Glutamatergic neuron (in vitro differentiated cells): ENCODE measurements at regions not wholly inside any gene's neighbourhood (a gene's known extent, or its start where the extent isn't known, plus 50 kb on each side); places are given as distances from the start of the nearest gene placed in this dataset.

Experiments
- DNase-seq: peaks from one replicate; pipeline ENCODE4 v3.0.0; 2022
- H3K27ac Mint-ChIP-seq: one replicate; pipeline ENCODE4 v1.8.0; 2020; ENCODE audit warnings: mild to moderate bottlenecking, mixed read lengths, inconsistent platforms; ENCODE audit not compliant: unreplicated experiment
- H3K27me3 Mint-ChIP-seq: one replicate; pipeline ENCODE4 v1.8.0; 2020; ENCODE audit warnings: mild to moderate bottlenecking, moderate library complexity, mixed read lengths, inconsistent platforms; ENCODE audit not compliant: unreplicated experiment
- H3K36me3 Mint-ChIP-seq: one replicate; pipeline ENCODE4 v1.8.0; 2020; ENCODE audit warnings: mild to moderate bottlenecking, mixed read lengths, inconsistent platforms; ENCODE audit not compliant: unreplicated experiment
- H3K4me1 Mint-ChIP-seq: one replicate; pipeline ENCODE4 v1.8.0; 2020; ENCODE audit warnings: mild to moderate bottlenecking, low read depth, mixed read lengths, inconsistent platforms; ENCODE audit not compliant: unreplicated experiment
- H3K4me3 Mint-ChIP-seq: one replicate; pipeline ENCODE4 v1.8.0; 2020; ENCODE audit warnings: mild to moderate bottlenecking, mixed read lengths, inconsistent platforms; ENCODE audit not compliant: unreplicated experiment
- H3K9me3 Mint-ChIP-seq: one replicate; pipeline ENCODE4 v1.8.0; 2020; ENCODE audit warnings: mild to moderate bottlenecking, moderate library complexity, mixed read lengths, inconsistent platforms; ENCODE audit not compliant: unreplicated experiment
- CTCF ChIP-seq: fragments of 200-600 bp; sonication (generic); IDR thresholded peaks from one replicate; pipeline ENCODE4 v1.5.0; 2021; ENCODE audit not compliant: partially characterized antibody, unreplicated experiment

DNA sequence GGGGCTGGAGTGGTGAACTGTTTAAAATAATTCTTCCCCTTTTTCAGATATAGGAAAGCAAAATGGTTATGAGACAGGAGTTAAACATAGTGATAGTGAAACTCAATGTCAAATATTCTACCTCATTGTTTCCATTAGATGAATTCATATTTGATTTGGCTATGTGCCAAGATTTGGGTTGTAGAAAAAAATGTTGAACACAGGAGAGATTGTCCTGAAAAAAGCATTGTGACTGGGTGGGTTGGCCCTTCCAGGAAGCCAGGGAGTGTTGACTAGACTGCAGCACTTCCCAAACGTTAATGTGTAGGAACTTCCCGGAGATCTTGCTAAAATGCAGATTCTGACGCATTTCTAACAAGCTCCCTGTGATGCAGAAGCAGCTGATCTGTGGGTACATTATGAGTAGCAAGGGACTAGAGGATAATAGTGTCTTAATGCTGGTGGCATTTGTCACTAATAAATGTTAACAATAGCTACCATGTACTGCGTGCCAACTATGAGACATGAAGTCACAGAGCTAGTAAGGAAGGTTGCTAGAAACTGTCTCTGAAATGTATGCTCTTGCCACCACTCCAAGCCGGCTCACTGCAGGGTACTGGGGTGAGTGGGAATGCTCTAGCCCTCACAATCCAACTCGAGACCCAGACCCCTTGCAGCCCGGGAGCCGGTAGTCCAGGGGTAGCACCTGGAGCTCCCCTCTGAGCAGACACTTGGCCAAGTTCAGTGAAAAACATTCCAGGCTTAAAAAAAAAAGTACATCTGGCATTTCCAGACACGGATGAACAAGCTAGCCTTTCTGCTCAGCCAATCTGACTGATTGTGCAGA, 120.6 kb downstream of the CD47 start:
- Mint-ChIP-seq H3K36me3 (no peaks in the 10 kb centered on the region), H3K27me3 (peaks cover 2% of the 10 kb centered on the region), H3K4me1 (peaks cover 19% of the 10 kb centered on the region), H3K27ac (no peak overlapping the region), H3K9me3 (no peaks in the 10 kb centered on the region), H3K4me3 (no peak overlapping the region)
- DNase-seq, result no peak
- TF ChIP-seq CTCF, result no peak

DNA sequence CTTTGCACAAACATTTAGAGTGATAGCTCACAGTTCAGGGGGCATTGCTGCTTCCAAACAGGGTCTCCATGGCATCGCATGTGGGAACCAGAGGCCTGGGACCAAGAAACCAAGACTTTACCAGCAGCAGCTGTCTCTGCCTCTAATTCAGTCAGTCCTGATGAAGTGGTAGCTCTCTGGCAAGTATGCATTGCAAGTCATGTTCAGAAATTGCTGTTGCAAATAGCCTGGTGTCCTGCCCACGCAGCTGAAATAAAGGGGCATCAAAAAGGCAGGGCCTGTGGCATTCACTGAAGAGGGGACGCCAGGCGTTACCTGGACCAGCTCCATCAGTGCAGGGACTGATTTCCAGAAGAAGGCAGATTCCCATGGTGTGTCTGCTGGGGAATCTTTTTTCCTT, 121.3 kb downstream of the CD47 start:
- Mint-ChIP-seq H3K36me3 (no peaks in the 10 kb centered on the region), H3K4me1 (peaks cover 19% of the 10 kb centered on the region), H3K9me3 (no peaks in the 10 kb centered on the region), H3K4me3 (no peak overlapping the region), H3K27ac (no peak overlapping the region), H3K27me3 (peaks cover 2% of the 10 kb centered on the region)
- DNase-seq, result no peak
- TF ChIP-seq CTCF, result no peak

- no peaks in the 10 kb centered on the region for H3K36me3 Mint-ChIP-seq
- peaks cover 12% of the 10 kb centered on the region for H3K4me1 Mint-ChIP-seq
- H3K4me3 Mint-ChIP-seq, result no peak overlapping the region
- no peak overlapping the region for H3K27ac Mint-ChIP-seq
- no peak for DNase-seq
- peaks cover 4% of the 10 kb centered on the region for H3K27me3 Mint-ChIP-seq
- TF ChIP-seq CTCF, result no peak
- H3K9me3 Mint-ChIP-seq, result no peaks in the 10 kb centered on the region
Measured at GRCh38 chr3:107966276-107966675, 124.6 kb downstream of the CD47 start.

GRCh38 chr3:107965136-107965655, 125.6 kb downstream of the CD47 start:
- Mint-ChIP-seq H3K27ac (no peak overlapping the region), H3K4me1 (peaks cover 5% of the 10 kb centered on the region), H3K27me3 (peaks cover 4% of the 10 kb centered on the region), H3K36me3 (no peaks in the 10 kb centered on the region), H3K4me3 (no peak overlapping the region), H3K9me3 (no peaks in the 10 kb centered on the region)
- TF ChIP-seq CTCF, result no peak
- no peak for DNase-seq

- no peak for TF ChIP-seq CTCF
- no peak for DNase-seq
- no peak overlapping the region for H3K4me3 Mint-ChIP-seq
- H3K27ac Mint-ChIP-seq, result no peak overlapping the region
- no peaks in the 10 kb centered on the region for H3K9me3 Mint-ChIP-seq
- H3K36me3 Mint-ChIP-seq, result no peaks in the 10 kb centered on the region
- peaks cover 4% of the 10 kb centered on the region for H3K4me1 Mint-ChIP-seq
- H3K27me3 Mint-ChIP-seq, result peaks cover 4% of the 10 kb centered on the region
Measured at GRCh38 chr3:107963581-107963980, 127.2 kb downstream of the CD47 start.
